Hematopoietic multipotent progenitor cell treated with erythropoietin and hydrocortisone succinate and interleukin-3 and kit ligand, for 8 days (in vitro differentiated cells): ENCODE measurements at regions not wholly inside any gene's neighbourhood (a gene's known extent, or its start where the extent isn't known, plus 50 kb on each side); places are given as distances from the start of the nearest gene placed in this dataset.

Experiments
- DNase-seq: peaks from one replicate; pipeline ENCODE4 v3.0.0-alpha.2; 2015

- no peak for DNase-seq
Observed at GRCh38 chr2:240383099-240383758, 52.2 kb upstream of the GPC1 start.

- no peak for DNase-seq
Observed at GRCh38 chr2:240383871-240384700, 51.4 kb upstream of the GPC1 start.

DNA sequence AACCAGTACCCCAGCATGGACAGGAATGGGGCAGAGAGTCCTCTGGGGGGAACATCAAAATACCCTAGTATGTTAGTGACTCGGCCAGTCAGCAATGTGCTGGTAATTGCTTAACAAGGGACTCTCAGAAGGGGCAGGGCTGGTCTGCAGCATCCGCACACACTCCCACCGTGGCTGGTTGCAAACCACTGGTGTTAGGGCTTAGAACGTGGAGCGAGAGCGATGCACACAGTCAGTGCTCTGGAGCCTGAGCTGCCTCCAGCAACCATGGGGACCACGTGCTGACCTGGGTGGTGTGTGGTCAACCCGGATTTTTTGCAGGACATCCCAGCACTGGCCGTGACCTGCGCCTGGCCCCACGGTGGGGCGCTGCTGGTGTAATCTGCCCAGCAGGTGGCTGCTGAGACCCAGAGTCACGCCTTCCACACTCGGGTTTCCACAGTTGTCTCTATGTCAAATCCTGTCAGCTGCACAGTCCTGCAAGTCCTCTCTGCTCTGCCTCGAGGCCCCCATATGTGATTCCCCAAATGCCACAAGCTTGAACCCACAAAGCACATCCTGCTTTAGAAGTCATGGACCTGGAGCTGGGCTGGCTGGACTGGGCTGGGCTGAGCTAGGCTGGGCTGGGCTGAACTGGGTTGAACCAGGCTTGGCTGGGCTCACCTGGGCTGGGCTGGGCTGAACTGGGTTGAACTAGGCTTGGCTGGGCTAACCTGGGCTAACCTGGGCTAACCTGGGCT lies 50.6 kb upstream of the GPC1 start:
- no peak for DNase-seq

- DNase-seq = peak; percentile 2
Observed at GRCh38 chr2:240385451-240386161, 49.9 kb upstream of the GPC1 start.
